Spleen (tissue), 11 donors: ENCODE measurements at regions not wholly inside any gene's neighbourhood (a gene's known extent, or its start where the extent isn't known, plus 50 kb on each side); places are given as distances from the start of the nearest gene placed in this dataset.

Experiments
- DNase-seq: peaks from one replicate; pipeline ENCODE4 v3.0.0-alpha.2; 2020
- H3K27ac ChIP-seq, 8 donors: fragments of 200-600 bp; sonication (generic) in 7 of 8; 1 replicate in 4 of 8; 2 replicates in 4 of 8; pipeline versions ENCODE4 v1.5.0 to v1.8.0; 2016 to 2021; ENCODE audit warnings: inconsistent platforms in 4 of 8, mild to moderate bottlenecking in 4 of 8, moderate library complexity in 1 of 8
- H3K27me3 ChIP-seq, 7 donors: fragments of 200-600 bp; sonication (generic) in 6 of 7; replicated peaks in 1 of 7; 1 replicate in 4 of 7; 2 replicates in 3 of 7; pipeline versions ENCODE4 v1.5.0 to v1.8.0; 2016 to 2021; ENCODE audit warnings: inconsistent platforms in 3 of 7, mild to moderate bottlenecking in 1 of 7
- H3K36me3 ChIP-seq, 6 donors: fragments of 200-600 bp; sonication (generic) in 5 of 6; 1 replicate in 4 of 6; 2 replicates in 2 of 6; pipeline versions ENCODE4 v1.5.0 to v1.8.0; 2016 to 2021; ENCODE audit warnings: inconsistent platforms in 2 of 6
- H3K4me1 ChIP-seq, 6 donors: fragments of 200-600 bp; sonication (generic) in 5 of 6; 1 replicate in 3 of 6; 2 replicates in 3 of 6; pipeline versions ENCODE4 v1.5.0 to v1.8.0; 2016 to 2021; ENCODE audit warnings: inconsistent platforms in 3 of 6
- H3K4me3 ChIP-seq, 8 donors: fragments of 200-600 bp; sonication (generic) in 7 of 8; 1 replicate in 4 of 8; 2 replicates in 4 of 8; pipeline versions ENCODE4 v1.5.0 to v1.8.0; 2016 to 2021; ENCODE audit warnings: inconsistent platforms in 4 of 8, mild to moderate bottlenecking in 4 of 8, moderate library complexity in 2 of 8
- H3K9me3 ChIP-seq, 8 donors: fragments of 200-600 bp; sonication (generic) in 7 of 8; 1 replicate in 4 of 8; 2 replicates in 4 of 8; pipeline versions ENCODE4 v1.5.0 to v1.8.0; 2016 to 2021; ENCODE audit warnings: inconsistent platforms in 4 of 8
- CTCF ChIP-seq, 11 experiments: fragments of 200-600 bp in 7 of 11; fragments of 450-650 bp in 4 of 11; sonication (generic) in 4 of 11; IDR thresholded peaks in 8 of 11; conservative IDR thresholded peaks in 3 of 11; 1 replicate in 7 of 11; 2 replicates in 4 of 11; pipeline versions ENCODE4 v1.4.0 to v1.8.0; 2016 to 2021; ENCODE audit warnings: antibody characterized with exemption in 11 of 11, inconsistent platforms in 4 of 11, mild to moderate bottlenecking in 1 of 11
- POLR2A ChIP-seq, 3 donors: fragments of 450-650 bp; IDR thresholded peaks; one replicate each; pipeline ENCODE4 v1.5.1; 2017; ENCODE audit warnings: antibody characterized with exemption in 3 of 3, mild to moderate bottlenecking in 1 of 3
- POLR2AphosphoS5 ChIP-seq, 3 donors: sonication (generic); formaldehyde crosslinking; IDR thresholded peaks; one replicate each; pipeline ENCODE4 v1.5.1; 2017; ENCODE audit warnings: antibody characterized with exemption in 3 of 3
- WGBS, 5 donors: extraction: QIAGEN DNeasy Blood & Tissue Kit in 3 of 5; methylation state at CpG; one replicate each; pipeline versions ENCODE4 v1.1.5 to v1.1.7; 2013 to 2018; 5-methylcytosine and 5-hydroxymethylcytosine counted together
- intact Hi-C: fragments of 100-400 bp; cut with DNase I; formaldehyde crosslinking; loops from one replicate; pipeline ENCODE4 v1.15.0; 2023; ENCODE audit warnings: low total_unique reads
- donor health status: healthy with polysubstance abuse.
- donor health status: DM: no; HTN: no; CAD: no; lungs with moderate emphysema.
- donor health status: DM: no; HTN: no; CAD: no.
- donor health status: Bipolar disorder and iron deficiency.
- donor health status: healthy.
- donor health status: DM: no; HTN: no; CAD: no.
- donor health status: DM: yes; HTN: yes; CAD: no.

- Histone ChIP-seq H3K27me3 (peaks cover 0 to 9% (median 0%) of the 10 kb centered on the region in 7 donors), H3K27ac (no peak overlapping the region), H3K9me3 (no peaks in the 10 kb centered on the region), H3K36me3 (no peaks in the 10 kb centered on the region), H3K4me3 (no peak overlapping the region), H3K4me1 (no peaks in the 10 kb centered on the region)
- WGBS, 5 donors = 36 to 53% (median 45%) methylated on average over 1 of the region's 1 CpG
- intact Hi-C loops = no loop called here
- DNase-seq = no peak
- TF ChIP-seq POLR2A (IDR thresholded peaks at IDR 0.05) (no peak), CTCF (IDR thresholded peaks at IDR 0.05 in 8 of 11, conservative IDR thresholded peaks at IDR 0.05 in 3 of 11) (no peak), POLR2AphosphoS5 (IDR thresholded peaks at IDR 0.05) (no peak)
Measured at GRCh38 chr1:209268479-209268878, 315.0 kb upstream of the CAMK1G start.

GRCh38 chr1:209276321-209276720, 307.2 kb upstream of the CAMK1G start:
- H3K9me3 ChIP-seq = no peaks in the 10 kb centered on the region
- H3K4me3 ChIP-seq = no peak overlapping the region
- intact Hi-C loops = no loop called here
- DNase-seq = no peak
- no peaks in the 10 kb centered on the region for H3K4me1 ChIP-seq
- no peaks in the 10 kb centered on the region for H3K36me3 ChIP-seq
- WGBS, 5 donors = 63 to 73% (median 69%) methylated on average over 3 of the region's 3 CpGs
- no peak overlapping the region for H3K27ac ChIP-seq
- peaks cover 0 to 17% (median 0%) of the 10 kb centered on the region in 7 donors for H3K27me3 ChIP-seq
- TF ChIP-seq POLR2A (IDR thresholded peaks at IDR 0.05) (no peak), POLR2AphosphoS5 (IDR thresholded peaks at IDR 0.05) (no peak), CTCF (IDR thresholded peaks at IDR 0.05 in 8 of 11, conservative IDR thresholded peaks at IDR 0.05 in 3 of 11) (no peak)

- peaks cover 0 to 17% (median 0%) of the 10 kb centered on the region in 7 donors for H3K27me3 ChIP-seq
- no peaks in the 10 kb centered on the region for H3K4me1 ChIP-seq
- no peak for TF ChIP-seq CTCF (IDR thresholded peaks at IDR 0.05 in 8 of 11, conservative IDR thresholded peaks at IDR 0.05 in 3 of 11)
- no peak for TF ChIP-seq POLR2AphosphoS5 (IDR thresholded peaks at IDR 0.05)
- no peak for TF ChIP-seq POLR2A (IDR thresholded peaks at IDR 0.05)
- WGBS, 5 donors = 83 to 100% (median 89%) methylated on average over 1 of the region's 1 CpG
- H3K9me3 ChIP-seq = no peaks in the 10 kb centered on the region
- intact Hi-C loops = no loop called here
- H3K4me3 ChIP-seq = no peak overlapping the region
- H3K36me3 ChIP-seq = no peaks in the 10 kb centered on the region
- no peak for DNase-seq
- no peak overlapping the region for H3K27ac ChIP-seq
Measured at GRCh38 chr1:209277662-209278061, 305.9 kb upstream of the CAMK1G start.

GRCh38 chr1:209291715-209292114, 291.8 kb upstream of the CAMK1G start:
- Histone ChIP-seq H3K4me1 (no peaks in the 10 kb centered on the region), H3K4me3 (no peak overlapping the region), H3K27ac (no peak overlapping the region), H3K27me3 (peaks cover 0 to 12% (median 0%) of the 10 kb centered on the region in 7 donors), H3K36me3 (no peaks in the 10 kb centered on the region), H3K9me3 (no peaks in the 10 kb centered on the region)
- TF ChIP-seq POLR2A (IDR thresholded peaks at IDR 0.05) = no peak
- TF ChIP-seq POLR2AphosphoS5 (IDR thresholded peaks at IDR 0.05) = no peak
- TF ChIP-seq CTCF (IDR thresholded peaks at IDR 0.05 in 8 of 11, conservative IDR thresholded peaks at IDR 0.05 in 3 of 11) = no peak
- intact Hi-C loops = no loop called here
- 0 to 6% (median 2%) methylated on average over 1 of the region's 1 CpG for WGBS, 5 donors
- no peak for DNase-seq
